Epithelial cell of proximal tubule (primary cell): ENCODE measurements at regions not wholly inside any gene's neighbourhood (a gene's known extent, or its start where the extent isn't known, plus 50 kb on each side); places are given as distances from the start of the nearest gene placed in this dataset.

Source experiments
- DNase-seq: peaks from one replicate; pipeline ENCODE4 v3.0.0-alpha.2; 2011; ENCODE audit warnings: low read depth
- H3K4me3 ChIP-seq: 2 replicates; pipeline ENCODE4 v1.5.1; 2011; ENCODE audit warnings: low read depth, mild to moderate bottlenecking, low read length
- TF ChIP-seq, protein P1 (sequence below): conservative IDR thresholded peaks from 2 replicates; pipeline ENCODE4 v1.5.1; 2012; ENCODE audit warnings: low read depth, mild to moderate bottlenecking, low read length

DNA sequence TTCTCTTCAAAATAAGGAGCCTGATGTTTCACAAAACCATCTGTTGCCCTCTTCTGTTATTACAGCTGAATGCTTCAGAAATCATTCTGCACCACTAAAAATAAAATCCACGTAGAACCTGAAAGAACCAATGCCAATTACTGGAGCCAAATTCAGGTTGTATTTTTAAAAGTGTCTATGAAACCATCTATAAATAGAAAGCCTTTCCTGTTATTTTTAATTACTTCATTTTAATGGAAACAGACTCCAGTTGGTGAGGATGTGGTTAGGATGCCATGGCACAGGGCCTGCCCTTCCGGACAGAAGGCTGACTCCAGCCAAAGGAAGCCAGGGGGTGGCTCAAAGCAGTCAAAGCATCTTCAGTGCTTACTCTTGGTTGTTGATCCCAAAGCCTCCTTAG, 119.8 kb downstream of the TENT4A start:
- no peak for DNase-seq
- no peak overlapping the region for H3K4me3 ChIP-seq
- TF ChIP-seq, protein P1, sequence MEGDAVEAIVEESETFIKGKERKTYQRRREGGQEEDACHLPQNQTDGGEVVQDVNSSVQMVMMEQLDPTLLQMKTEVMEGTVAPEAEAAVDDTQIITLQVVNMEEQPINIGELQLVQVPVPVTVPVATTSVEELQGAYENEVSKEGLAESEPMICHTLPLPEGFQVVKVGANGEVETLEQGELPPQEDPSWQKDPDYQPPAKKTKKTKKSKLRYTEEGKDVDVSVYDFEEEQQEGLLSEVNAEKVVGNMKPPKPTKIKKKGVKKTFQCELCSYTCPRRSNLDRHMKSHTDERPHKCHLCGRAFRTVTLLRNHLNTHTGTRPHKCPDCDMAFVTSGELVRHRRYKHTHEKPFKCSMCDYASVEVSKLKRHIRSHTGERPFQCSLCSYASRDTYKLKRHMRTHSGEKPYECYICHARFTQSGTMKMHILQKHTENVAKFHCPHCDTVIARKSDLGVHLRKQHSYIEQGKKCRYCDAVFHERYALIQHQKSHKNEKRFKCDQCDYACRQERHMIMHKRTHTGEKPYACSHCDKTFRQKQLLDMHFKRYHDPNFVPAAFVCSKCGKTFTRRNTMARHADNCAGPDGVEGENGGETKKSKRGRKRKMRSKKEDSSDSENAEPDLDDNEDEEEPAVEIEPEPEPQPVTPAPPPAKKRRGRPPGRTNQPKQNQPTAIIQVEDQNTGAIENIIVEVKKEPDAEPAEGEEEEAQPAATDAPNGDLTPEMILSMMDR = no peak

DNA sequence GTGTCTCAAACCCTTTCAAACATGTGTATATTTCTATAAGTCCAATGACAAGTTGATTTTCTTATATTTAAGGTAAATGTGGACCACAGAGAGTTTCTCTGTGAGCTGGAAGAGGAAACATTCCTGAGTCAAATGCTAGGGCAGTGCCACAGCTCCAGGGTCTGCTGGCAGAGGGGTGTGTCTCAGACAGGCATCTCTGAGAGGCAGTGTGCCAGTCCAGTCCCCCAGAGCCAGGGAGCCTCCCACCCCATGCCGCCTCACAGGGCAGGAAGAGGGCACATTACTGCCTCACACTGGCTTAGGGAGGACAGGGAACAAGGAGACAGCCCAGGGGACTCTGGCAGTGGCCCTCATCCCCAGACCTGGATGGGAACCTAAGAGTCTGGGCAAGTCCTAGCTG, 120.2 kb downstream of the TENT4A start:
- DNase-seq = no peak
- TF ChIP-seq, protein P1 = no peak
- H3K4me3 ChIP-seq = no peak overlapping the region

DNA sequence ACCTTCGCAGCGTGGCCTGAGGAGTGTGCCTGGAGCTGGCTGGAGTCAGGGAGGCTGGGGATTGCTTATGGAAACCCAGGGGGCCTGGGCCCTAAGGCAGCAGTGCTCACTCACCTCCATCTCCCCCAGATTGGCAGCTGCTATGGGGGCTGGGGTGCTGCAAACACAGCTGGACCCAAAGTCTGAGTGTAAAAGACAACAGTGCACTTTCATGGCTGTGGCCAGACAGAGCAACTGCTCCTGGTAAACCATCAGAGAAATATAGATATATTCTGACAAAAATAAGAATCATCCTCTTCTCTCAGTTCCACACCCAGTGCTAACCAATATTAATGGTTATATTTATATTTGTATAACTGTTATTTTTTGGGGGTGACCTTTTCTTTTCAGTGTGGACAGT, 123.9 kb downstream of the TENT4A start:
- no peak for DNase-seq
- TF ChIP-seq, protein P1 = no peak
- no peak overlapping the region for H3K4me3 ChIP-seq

DNA sequence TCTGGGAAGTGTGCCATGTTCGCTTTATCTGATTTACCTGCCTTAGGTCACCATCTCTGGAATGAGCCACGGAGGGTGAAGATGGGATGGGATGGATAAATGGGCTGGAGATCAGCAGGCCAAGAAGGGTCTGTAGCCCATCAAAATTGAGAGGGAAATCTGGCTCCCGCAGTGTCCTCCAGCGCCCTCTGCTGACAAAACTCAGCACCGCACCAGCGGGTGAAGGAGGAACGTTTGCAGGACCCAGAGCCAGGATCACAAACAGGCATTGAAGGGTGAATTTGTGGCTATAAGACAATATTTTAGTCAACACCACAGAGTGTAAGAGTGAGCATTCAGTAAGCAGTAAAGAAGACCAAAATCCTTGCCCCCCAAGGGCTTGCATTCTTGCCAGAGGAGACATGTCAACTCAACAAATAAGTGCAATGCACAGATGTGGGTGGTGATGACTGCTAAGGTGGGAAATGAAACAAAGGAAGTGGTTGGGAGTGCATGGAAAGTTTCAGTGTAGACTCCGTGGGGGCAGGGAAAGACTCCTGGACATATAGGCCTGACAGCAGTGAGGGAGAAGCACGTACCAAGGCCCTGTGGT, 124.4 kb downstream of the TENT4A start:
- DNase-seq = no peak
- TF ChIP-seq, protein P1 = peak; percentile 61
- H3K4me3 ChIP-seq = no peak overlapping the region

DNA sequence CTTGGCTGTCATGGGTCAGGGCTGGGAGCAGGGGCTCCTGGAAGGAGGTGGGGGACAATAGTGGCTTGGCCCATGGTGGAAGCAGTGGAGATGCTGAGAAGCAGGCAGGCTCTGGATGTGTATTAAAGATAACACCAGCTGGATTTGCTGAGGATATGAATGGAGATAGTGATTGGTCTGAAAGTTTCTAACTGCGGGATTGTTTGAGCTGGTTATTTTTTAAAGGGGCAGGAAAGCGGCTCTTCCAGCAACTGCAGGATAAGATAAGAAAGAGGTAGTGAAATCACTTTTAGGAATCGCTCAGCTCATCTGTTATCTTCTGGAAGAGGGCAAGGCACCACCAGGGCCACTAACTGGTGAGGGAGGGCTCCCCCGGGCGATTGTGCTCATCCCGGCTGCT, 125.5 kb downstream of the TENT4A start:
- no peak for DNase-seq
- TF ChIP-seq, protein P1 = no peak
- no peak overlapping the region for H3K4me3 ChIP-seq

DNA sequence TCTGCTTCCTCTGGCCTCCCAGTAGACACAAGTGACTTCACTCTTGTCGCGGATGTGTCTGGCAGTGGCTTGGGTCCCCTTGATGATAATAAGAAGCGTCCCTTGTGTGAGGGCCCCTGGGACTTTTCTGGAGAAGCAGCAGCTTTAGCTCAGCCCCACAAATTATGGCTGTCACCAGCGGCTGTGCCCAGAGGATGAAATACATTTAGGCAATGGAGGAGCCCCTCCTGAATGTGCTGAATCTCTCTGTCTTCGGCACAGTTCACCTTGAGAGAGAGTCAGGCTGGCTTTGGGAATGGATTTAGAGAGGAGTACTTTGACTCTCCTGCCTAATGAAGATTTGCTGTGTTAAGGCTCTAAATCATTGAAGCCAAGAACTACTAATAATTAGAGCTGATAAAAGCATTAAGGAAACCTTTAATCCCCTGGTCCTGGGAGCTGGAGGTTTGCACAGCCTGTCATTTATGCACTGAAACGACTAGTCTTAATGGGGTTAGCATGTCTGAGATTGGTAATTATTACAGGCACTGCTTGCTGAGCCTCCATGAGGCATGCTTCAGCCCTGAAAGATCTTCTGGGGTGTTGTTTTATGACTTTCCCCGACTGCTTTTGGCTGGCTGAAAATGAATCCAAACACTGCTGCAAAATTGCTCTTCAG, 127.0 kb downstream of the TENT4A start:
- H3K4me3 ChIP-seq = no peak overlapping the region
- TF ChIP-seq, protein P1 = no peak
- DNase-seq = no peak

DNA sequence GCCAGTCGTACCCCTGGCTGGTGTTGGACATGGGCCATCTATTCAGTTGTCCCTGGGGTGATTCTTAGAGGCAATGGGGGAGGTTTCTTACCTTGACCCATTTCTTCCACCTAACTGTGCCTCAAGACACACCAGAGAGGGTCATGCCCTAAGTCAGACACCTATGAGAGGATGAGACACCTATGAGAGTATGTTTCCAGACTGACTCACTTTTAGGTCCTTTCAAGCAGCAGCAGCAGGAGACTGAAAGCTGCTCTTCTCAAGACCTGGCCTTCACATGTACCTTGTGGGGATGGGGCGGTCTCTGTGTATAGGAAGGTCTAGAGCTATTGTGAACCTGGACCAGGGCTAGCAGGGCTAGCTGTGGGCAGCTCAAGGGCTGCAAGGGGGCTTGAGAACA, 130.1 kb downstream of the TENT4A start:
- no peak for DNase-seq
- TF ChIP-seq, protein P1 = no peak
- H3K4me3 ChIP-seq = no peak overlapping the region
